Adipose tissue (tissue), 3 donors: ENCODE measurements at regions not wholly inside any gene's neighbourhood (a gene's known extent, or its start where the extent isn't known, plus 50 kb on each side); places are given as distances from the start of the nearest gene placed in this dataset.

Experiments used
- H3K27ac ChIP-seq: one replicate; pipeline ENCODE4 v1.5.1; 2013; ENCODE audit warnings: low read depth, low read length
- WGBS, 3 donors: extraction: QIAGEN DNeasy Blood & Tissue Kit; methylation state at CpG; one replicate each; pipeline ENCODE4 v1.1.7; 2013; 5-methylcytosine and 5-hydroxymethylcytosine counted together
- donor health status: healthy with polysubstance abuse.
- donor health status: Bipolar disorder and iron deficiency.
- donor health status: healthy.

DNA sequence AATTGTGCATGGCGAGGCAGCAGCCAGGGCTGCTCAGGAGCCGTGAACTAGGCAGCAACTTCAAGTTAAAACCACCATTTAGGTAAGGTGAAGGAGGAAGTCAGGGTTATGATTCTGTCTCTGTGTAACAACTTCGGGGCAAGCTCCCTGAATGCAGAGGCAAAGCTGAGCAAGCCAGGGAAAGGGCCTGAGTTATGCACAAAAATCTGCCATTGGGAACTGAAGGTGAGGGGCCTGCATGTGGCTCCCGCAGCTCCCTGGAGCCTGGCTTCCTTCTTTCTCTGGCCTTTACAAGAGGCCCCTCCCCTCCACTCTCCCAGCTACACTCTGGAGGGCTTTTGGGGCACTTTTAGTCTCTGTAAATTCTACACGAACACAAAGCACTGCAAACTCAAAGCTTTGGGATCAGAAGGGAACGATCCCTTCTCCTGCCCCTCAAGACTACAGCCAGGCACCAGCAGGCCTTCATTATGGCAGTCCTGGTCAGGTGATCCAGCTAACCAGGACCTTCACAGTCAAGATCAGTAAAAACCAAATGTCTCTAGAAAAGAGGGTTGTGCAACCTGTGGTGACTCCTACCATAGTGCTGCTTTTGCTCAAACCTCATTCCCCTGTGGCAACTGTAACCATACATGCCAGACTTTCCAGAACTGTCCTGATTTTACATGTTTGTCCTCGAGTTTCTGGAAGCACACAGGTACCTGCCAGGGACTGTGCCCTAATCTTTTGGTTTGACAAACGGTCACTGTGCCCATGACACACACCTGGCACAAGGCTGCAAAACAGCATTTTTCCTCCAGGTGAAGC is 67.2 kb upstream of the PTGR2 start:
- WGBS, 3 donors, result 27 to 40% (median 34%) methylated on average over 8 of the region's 8 CpGs
- H3K27ac ChIP-seq, result peak overlapping the region; percentile 38

GRCh38 chr14:73783107-73783727 is 68.4 kb upstream of the PTGR2 start:
- H3K27ac ChIP-seq, result no peak overlapping the region
- 51 to 67% (median 57%) methylated on average over 10 of the region's 10 CpGs for WGBS, 3 donors

DNA sequence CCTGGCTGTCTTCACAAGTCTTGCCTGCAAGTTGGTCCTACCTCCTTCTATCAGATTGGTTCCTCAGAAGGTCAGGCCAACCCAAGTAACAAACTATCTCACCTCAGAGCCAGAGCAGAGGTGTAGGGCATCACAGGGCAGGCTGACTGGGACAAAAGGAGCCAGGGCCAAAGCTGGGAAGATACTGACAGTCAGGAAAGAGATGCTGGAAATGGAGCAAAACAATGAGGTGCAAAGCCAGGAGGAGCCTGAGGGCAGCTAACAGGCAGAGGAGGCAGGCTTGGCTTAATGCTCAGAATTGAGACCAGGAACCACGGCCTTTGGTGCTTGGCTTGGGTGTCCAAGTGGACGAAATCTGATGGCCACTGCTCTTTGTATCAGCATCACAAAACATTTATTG is 68.4 kb upstream of the PNMA1 start:
- 84 to 100% (median 85%) methylated on average over 2 of the region's 2 CpGs for WGBS, 3 donors

GRCh38 chr14:73780896-73781295 is 66.7 kb upstream of the PNMA1 start:
- 85 to 88% (median 85%) methylated on average over 3 of the region's 3 CpGs for WGBS, 3 donors
- no peak overlapping the region for H3K27ac ChIP-seq

More for the DNA sequence above, 68.4 kb upstream of the PNMA1 start:
- no peak overlapping the region for H3K27ac ChIP-seq

DNA sequence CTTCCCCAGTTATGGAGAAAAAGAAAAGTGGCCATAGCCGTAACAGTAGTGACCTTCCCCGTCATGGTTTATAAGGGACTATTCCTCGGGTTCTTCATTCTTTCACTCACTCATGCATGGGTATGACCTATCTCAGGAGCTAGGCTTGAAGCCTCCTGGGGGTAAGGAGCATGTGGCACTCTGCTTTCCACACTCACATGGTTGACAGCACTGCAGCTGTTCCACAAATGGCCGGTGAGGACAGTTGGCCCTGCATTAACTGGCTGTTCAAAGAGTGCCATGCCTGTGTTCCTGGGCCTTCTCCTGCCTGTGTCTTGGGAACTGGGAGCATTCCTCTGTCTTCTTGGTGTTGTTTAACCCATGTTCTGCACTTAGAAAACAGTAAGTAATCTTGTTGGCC is 66.2 kb upstream of the PNMA1 start:
- 86 to 92% (median 88%) methylated on average over 4 of the region's 4 CpGs for WGBS, 3 donors
- H3K27ac ChIP-seq, result peak overlapping the region; percentile 12

DNA sequence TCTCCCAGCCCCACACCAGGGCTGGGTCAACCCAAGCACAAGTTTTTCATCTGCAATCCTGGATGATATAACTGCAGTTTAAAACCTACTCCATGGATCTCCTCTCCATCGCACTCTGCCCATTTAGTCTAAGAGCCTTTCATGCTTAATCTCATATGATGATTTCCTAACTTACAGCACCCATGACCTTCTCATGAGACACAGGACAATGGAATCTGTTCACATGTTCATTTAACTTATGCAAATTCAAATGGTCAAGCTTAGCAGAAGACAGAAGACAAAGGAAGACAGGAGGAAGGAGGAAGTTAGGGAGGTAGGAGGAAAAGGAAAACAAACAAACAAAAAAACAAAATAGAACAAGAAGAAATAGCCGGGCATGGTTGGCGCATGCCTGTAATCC is 64.6 kb upstream of the PNMA1 start:
- no peak overlapping the region for H3K27ac ChIP-seq
- WGBS, 3 donors, result 84 to 94% (median 88%) methylated on average over 3 of the region's 3 CpGs

DNA sequence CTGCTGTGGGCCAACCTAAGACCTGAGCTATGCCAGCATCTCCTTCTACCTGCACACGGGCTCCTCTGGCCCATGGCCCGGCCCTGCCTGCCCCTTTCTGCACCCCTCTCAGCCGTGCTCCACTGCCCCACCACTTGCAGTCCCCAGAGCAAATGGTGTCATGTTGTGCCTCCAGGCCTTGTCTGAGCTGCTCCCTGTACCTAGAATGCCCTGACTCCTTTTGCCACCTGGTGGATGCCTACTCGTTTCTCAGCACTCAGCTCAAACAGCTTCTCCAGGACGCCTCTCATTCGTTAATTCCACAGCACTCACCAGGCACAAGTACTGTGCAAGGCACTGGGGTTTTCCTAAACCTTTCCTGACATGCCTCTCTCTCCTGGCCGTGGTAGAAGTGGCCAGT is 63.2 kb upstream of the PNMA1 start:
- WGBS, 3 donors, result 50 to 84% (median 82%) methylated on average over 7 of the region's 7 CpGs
- no peak overlapping the region for H3K27ac ChIP-seq

GRCh38 chr14:73776194-73776537 is 62.0 kb upstream of the PNMA1 start:
- 65 to 85% (median 68%) methylated on average over 3 of the region's 3 CpGs for WGBS, 3 donors
- no peak overlapping the region for H3K27ac ChIP-seq

- no peak overlapping the region for H3K27ac ChIP-seq
- WGBS, 3 donors, result 71 to 76% (median 71%) methylated on average over 10 of the region's 10 CpGs
These were observed 61.4 kb upstream of the PNMA1 start for GRCh38 chr14:73775339-73776193.

DNA sequence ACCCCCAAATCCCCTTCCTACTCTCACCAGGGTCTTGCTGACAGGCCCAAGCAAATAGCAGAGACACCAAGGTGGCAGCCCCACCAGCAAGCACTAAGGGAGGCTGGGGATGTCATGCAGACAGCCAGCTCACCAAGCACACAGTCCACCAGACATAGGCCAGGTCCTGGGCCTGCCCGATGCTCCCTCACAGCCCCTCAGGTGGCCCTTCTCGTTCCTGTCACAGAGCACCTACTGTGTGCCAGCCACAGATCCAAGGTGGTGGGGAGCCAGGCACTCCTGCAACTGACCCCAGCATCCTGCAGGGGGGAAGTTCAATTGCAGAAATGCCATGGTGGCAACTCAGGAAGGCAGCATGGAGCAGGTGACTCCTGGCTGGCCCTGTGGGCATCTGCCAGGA is 60.5 kb upstream of the PNMA1 start:
- 78 to 93% (median 84%) methylated on average over 2 of the region's 2 CpGs for WGBS, 3 donors
- no peak overlapping the region for H3K27ac ChIP-seq

DNA sequence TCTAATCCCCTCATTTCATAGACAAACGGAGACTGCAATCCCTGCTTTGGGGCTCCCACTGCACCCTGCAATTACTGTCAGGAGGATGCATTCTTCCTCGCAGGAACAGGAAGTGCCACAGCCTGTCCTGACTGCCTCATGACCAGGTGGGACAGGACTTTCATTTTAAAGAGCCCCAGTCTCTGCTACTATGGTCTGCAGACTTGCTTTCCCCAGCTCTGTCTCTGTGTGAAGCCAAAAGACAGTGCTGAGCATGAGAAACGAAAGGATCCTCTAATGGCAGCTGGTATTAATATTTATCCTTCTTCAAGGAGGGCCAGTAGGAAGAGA is 60.0 kb upstream of the PNMA1 start:
- no peak overlapping the region for H3K27ac ChIP-seq
- 41 to 78% (median 43%) methylated on average over 3 of the region's 3 CpGs for WGBS, 3 donors

DNA sequence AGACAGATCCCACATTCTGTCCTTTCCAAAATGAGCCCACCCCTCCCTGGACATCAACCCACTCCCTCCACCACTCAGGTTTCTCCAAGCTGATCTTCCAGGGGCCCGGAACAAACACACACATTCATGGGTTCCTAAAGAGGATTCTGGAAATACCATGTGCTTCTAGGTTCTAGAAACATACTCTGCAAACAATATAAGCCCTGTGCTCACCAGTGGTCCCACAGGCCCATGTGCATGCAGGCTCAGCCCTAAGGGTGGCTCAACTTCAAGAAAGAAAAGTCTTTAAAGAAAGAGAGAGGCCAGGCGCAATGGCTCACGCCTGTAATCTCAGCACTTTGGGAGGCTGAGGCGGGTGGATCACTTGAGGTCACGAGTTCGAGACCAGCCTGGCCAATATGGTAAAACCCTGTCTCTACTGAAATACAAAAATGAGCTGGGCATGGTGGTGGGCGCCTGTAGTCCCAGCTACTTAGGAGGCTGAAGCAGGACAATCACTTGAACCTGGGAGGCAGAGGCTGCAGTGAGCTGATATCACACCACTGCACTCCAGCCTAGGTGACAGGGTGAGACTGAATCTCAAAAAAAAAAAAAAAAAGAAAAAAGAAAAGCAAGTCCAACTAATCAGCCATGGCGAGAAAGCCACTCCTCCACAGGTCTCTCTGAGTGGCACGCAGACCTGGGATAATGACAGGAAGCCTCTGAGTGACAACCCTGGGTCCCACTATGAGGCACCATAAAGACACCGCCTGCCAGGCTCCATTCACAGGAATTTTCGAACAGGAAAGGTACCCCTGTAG is 59.5 kb upstream of the PNMA1 start:
- no peak overlapping the region for H3K27ac ChIP-seq
- WGBS, 3 donors, result 87 to 91% (median 88%) methylated on average over 11 of the region's 11 CpGs

DNA sequence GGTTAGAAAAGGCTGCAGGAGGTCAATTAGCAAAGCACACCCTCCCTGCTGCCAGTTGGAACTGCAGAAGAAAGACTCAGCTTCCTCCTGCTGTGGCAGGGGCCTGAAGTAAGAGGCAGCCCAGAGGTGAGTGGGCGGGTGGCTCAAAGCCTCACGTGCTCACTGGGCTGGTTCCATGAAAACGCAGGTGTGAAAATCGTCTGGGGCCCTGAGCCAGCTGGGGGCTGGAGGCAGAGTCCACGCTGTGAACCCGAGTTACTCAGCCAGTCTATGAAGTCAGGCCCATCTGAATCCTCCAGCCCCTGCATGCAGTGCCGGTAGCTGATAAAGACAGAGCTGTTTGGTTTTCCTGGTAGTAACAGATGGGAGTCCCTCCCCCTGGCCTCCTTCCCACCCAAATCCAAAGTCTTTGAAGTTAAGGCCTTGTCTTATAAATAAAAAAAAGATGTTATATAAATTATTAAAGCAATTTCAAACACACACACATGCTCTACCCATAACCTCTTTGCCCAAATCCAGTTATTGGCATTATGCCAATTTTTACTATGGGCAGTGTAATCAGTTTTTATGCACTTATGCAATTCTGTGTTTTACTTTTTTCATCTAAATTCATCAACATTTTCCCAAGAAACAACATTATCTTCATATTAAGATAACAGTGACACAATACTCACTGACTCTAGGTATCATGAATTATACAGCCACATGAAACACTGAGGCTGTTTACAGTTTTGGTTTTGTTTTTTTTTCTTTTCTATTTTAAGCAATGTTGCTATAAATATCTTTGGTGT is 57.9 kb upstream of the PNMA1 start:
- no peak overlapping the region for H3K27ac ChIP-seq
- 1 to 10% (median 6%) methylated on average over 7 of the region's 7 CpGs for WGBS, 3 donors

DNA sequence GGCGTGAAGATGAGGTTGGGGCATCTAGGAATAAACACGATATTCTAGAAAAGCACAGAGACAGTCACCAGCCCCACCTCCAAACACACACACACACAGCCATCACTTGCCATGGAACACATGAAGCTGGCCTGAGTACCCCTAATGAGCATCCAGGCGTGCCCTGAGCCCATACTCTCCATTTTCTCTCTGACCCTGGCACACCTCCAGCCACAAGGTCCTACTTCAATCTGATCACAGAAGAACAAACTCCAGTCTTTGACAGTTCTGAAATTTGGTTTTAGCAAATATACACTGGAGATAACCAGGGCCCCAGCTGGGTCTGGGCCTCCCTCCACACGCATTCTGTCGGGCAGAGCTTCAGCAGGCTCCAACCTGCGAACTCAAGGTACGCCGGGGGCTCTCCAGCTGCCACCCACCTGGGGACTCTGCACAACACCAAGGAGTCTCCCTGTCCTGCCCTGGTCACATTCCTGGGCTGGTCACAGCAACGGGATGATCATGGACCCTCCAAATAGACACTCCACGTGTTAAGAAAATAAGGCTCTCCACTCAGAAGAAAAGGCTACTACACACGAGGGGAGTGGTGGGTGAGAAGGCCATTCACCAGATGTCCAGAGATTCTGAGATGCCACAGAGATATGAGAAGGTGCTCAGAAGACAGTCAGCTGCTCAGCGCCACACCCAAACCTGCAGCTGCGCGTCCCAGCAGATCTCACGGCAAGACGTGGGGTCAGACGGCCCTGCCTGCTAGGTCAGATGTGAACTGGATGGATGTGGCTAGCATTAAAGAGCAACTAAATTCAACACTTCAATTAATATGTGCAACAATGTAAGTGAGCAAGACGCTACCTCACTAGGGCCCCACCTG is 57.0 kb upstream of the PNMA1 start:
- 51 to 69% (median 66%) methylated on average over 18 of the region's 18 CpGs for WGBS, 3 donors

GRCh38 chr14:73768107-73768506 is 53.9 kb upstream of the PNMA1 start:
- WGBS, 3 donors, result 86 to 93% (median 89%) methylated on average over 4 of the region's 4 CpGs
- H3K27ac ChIP-seq, result no peak overlapping the region

More for the DNA sequence above, 57.0 kb upstream of the PNMA1 start:
- H3K27ac ChIP-seq, result no peak overlapping the region

GRCh38 chr14:73764406-73765280 is 50.5 kb upstream of the PNMA1 start:
- H3K27ac ChIP-seq, result no peak overlapping the region
- WGBS, 3 donors, result 22 to 34% (median 28%) methylated on average over 8 of the region's 8 CpGs
